GM23338 (cell line): ENCODE measurements at regions not wholly inside any gene's neighbourhood (a gene's known extent, or its start where the extent isn't known, plus 50 kb on each side); places are given as distances from the start of the nearest gene placed in this dataset.

Source experiments
- ATAC-seq: fragments of 200-7000 bp; cut with Tn5 transposase; 3 replicates; pipeline ENCODE4 v1.9.1; 2020
- DNase-seq: peaks from one replicate; pipeline ENCODE4 v3.0.0-alpha.2; 2015; ENCODE audit warnings: low spot score
- H2AFZ ChIP-seq: fragments of 200-600 bp; sonication (generic); 2 replicates; pipeline ENCODE4 v1.8.0; 2016; ENCODE audit warnings: antibody characterized with exemption, mild to moderate bottlenecking, moderate library complexity
- H3F3A ChIP-seq: fragments of 200-600 bp; sonication (generic); replicated peaks from 2 replicates; pipeline ENCODE4 v1.8.0; 2017; ENCODE audit warnings: antibody characterized with exemption, mixed run types, low read depth
- H3K27ac ChIP-seq: fragments of 200-600 bp; sonication (generic); 2 replicates; pipeline ENCODE4 v1.6.1; 2016; ENCODE audit warnings: low read depth
- H3K27me3 ChIP-seq: fragments of 200-600 bp; sonication (generic); 2 replicates; pipeline ENCODE4 v1.8.0; 2016; ENCODE audit warnings: mild to moderate bottlenecking, mixed run types, moderate library complexity; ENCODE audit not compliant: insufficient read depth
- H3K36me3 ChIP-seq: fragments of 200-600 bp; sonication (generic); 2 replicates; pipeline ENCODE4 v1.8.0; 2016; ENCODE audit warnings: mild to moderate bottlenecking; ENCODE audit not compliant: insufficient read depth
- H3K4me1 ChIP-seq: fragments of 200-600 bp; sonication (generic); 2 replicates; pipeline ENCODE4 v1.8.0; 2016; ENCODE audit warnings: mild to moderate bottlenecking, moderate library complexity; ENCODE audit not compliant: insufficient read depth
- H3K4me2 ChIP-seq: fragments of 200-600 bp; sonication (generic); 2 replicates; pipeline ENCODE4 v1.7.1; 2017; ENCODE audit warnings: mixed run types
- H3K4me3 ChIP-seq: fragments of 200-600 bp; sonication (generic); 2 replicates; pipeline ENCODE4 v1.6.1; 2016; ENCODE audit warnings: mixed run types
- H3K79me2 ChIP-seq: fragments of 200-600 bp; sonication (generic); replicated peaks from 2 replicates; pipeline ENCODE4 v1.8.0; 2017; ENCODE audit warnings: mild to moderate bottlenecking; ENCODE audit not compliant: insufficient read depth
- H3K9me2 ChIP-seq: fragments of 200-600 bp; sonication (generic); 2 replicates; pipeline ENCODE4 v1.8.0; 2017; ENCODE audit not compliant: insufficient read depth
- H4K20me1 ChIP-seq: fragments of 200-600 bp; sonication (generic); replicated peaks from 2 replicates; pipeline ENCODE4 v1.8.0; 2017; ENCODE audit warnings: mild to moderate bottlenecking; ENCODE audit not compliant: insufficient read depth
- H3K27ac Mint-ChIP-seq: 2 replicates; pipeline ENCODE4 v1.8.0; 2020; ENCODE audit warnings: inconsistent platforms, mild to moderate bottlenecking, moderate library complexity, mixed read lengths
- H3K27me3 Mint-ChIP-seq: 3 replicates; pipeline ENCODE4 v1.8.0; 2022; ENCODE audit warnings: low read depth, mild to moderate bottlenecking, moderate library complexity, mixed read lengths, inconsistent platforms; ENCODE audit not compliant: insufficient read depth, poor library complexity
- H3K36me3 Mint-ChIP-seq: 3 replicates; pipeline ENCODE4 v1.8.0; 2021; ENCODE audit warnings: low read depth, mild to moderate bottlenecking, inconsistent platforms, moderate library complexity, mixed read lengths
- H3K4me1 Mint-ChIP-seq: 3 replicates; pipeline ENCODE4 v1.8.0; 2020; ENCODE audit warnings: mild to moderate bottlenecking, inconsistent platforms, mixed read lengths
- H3K4me3 Mint-ChIP-seq: 3 replicates; pipeline ENCODE4 v1.8.0; 2021; ENCODE audit warnings: moderate library complexity, mild to moderate bottlenecking, inconsistent platforms, mixed read lengths
- H3K9me3 Mint-ChIP-seq: 3 replicates; pipeline ENCODE4 v1.8.0; 2020; ENCODE audit warnings: moderate library complexity, mild to moderate bottlenecking, inconsistent platforms, mixed read lengths
- CREB1 ChIP-seq: fragments of 250-450 bp; sonication (Bioruptor Pico); IDR thresholded peaks from 2 replicates; pipeline ENCODE4 v1.5.0; 2020; ENCODE audit warnings: low read depth, mild to moderate bottlenecking, moderate library complexity
- EZH2 ChIP-seq: fragments of 200-600 bp; sonication (generic); IDR thresholded peaks from one replicate; pipeline ENCODE4 v1.8.0; 2017; ENCODE audit warnings: antibody characterized with exemption, mild to moderate bottlenecking, low read depth; ENCODE audit not compliant: unreplicated experiment
- EZH2phosphoT487 ChIP-seq: fragments of 200-600 bp; sonication (generic); IDR thresholded peaks from one replicate; pipeline ENCODE4 v1.8.1; 2018; ENCODE audit warnings: antibody characterized with exemption; ENCODE audit not compliant: unreplicated experiment
- JUNB ChIP-seq: IDR thresholded peaks from one replicate; pipeline ENCODE4 v1.6.1; 2016; ENCODE audit warnings: antibody characterized with exemption; ENCODE audit not compliant: unreplicated experiment
- NANOG ChIP-seq: IDR thresholded peaks from 2 replicates; pipeline ENCODE4 v1.6.1; 2016; ENCODE audit warnings: antibody characterized with exemption, borderline replicate concordance
- POLR2AphosphoS5 ChIP-seq: IDR thresholded peaks from 2 replicates; pipeline ENCODE4 v1.6.1; 2016; ENCODE audit warnings: antibody characterized with exemption, low read depth
- STAT1 ChIP-seq: IDR thresholded peaks from one replicate; pipeline ENCODE4 v1.6.1; 2016; ENCODE audit warnings: antibody characterized with exemption; ENCODE audit not compliant: unreplicated experiment
- ZNF114 ChIP-seq: fragments of 250-450 bp; sonication (Bioruptor Pico); IDR thresholded peaks from 2 replicates; pipeline ENCODE4 v1.5.0; 2020; ENCODE audit warnings: mild to moderate bottlenecking, moderate library complexity
- ZNF331 ChIP-seq: fragments of 250-450 bp; sonication (Bioruptor Pico); IDR thresholded peaks from 2 replicates; pipeline ENCODE4 v1.5.0; 2020; ENCODE audit warnings: low read depth, mild to moderate bottlenecking, moderate library complexity
- TF ChIP-seq, protein P1 (sequence below): IDR thresholded peaks from 2 replicates; pipeline ENCODE4 v1.6.1; 2016; ENCODE audit warnings: antibody characterized with exemption
- TF ChIP-seq, protein P2 (sequence below), 2 experiments: fragments of 200-600 bp in 1 of 2; sonication (generic) in 1 of 2; conservative IDR thresholded peaks; 2 replicates each; pipeline versions ENCODE4 v1.5.1 to v1.6.1; 2016 to 2017; ENCODE audit warnings: antibody characterized with exemption in 2 of 2, low read depth in 2 of 2, mild to moderate bottlenecking in 2 of 2, moderate library complexity in 1 of 2
- TF ChIP-seq, protein P3 (sequence below): fragments of 250-450 bp; sonication (Bioruptor Pico); IDR thresholded peaks from 2 replicates; pipeline ENCODE4 v1.5.0; 2020; ENCODE audit warnings: mild to moderate bottlenecking, moderate library complexity
- TF ChIP-seq, protein P4 (sequence below): IDR thresholded peaks from one replicate; pipeline ENCODE4 v1.6.1; 2018; ENCODE audit warnings: antibody characterized with exemption; ENCODE audit not compliant: unreplicated experiment

DNA sequence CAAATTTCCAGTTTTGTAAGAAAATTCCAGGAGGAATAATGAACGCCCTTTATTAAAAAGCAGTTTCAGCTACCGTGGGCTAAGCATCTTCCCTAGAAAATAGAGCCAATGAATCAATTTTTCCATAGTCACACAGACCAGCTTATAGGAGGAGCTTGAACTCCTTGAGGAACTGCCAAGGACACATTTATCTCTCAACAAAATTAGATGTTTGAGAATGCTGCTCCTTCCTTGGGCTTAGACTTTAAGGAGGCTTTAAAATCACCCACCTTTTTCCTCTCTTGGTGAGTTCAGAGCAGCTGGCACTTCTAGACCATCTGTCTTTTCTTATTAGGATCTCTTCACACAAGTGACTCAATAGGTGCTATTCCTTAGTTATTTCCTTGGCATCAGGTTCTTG, 588.0 kb downstream of the SQOR start:
- no peak for DNase-seq
- Histone ChIP-seq H3K79me2 (no peaks in the 10 kb centered on the region), H3K4me3 (no peak overlapping the region), H3K4me1 (no peaks in the 10 kb centered on the region), H3K27ac (no peak overlapping the region), H4K20me1 (no peaks in the 10 kb centered on the region), H3K36me3 (no peaks in the 10 kb centered on the region), H2AFZ (no peak overlapping the region), H3K4me2 (no peak overlapping the region), H3K27me3 (no peaks in the 10 kb centered on the region), H3K9me2 (no peaks in the 10 kb centered on the region), H3F3A (no peaks in the 10 kb centered on the region)
- no peak for TF ChIP-seq ZNF114 (CRISPR knock-in tag)
- TF ChIP-seq, protein P1, sequence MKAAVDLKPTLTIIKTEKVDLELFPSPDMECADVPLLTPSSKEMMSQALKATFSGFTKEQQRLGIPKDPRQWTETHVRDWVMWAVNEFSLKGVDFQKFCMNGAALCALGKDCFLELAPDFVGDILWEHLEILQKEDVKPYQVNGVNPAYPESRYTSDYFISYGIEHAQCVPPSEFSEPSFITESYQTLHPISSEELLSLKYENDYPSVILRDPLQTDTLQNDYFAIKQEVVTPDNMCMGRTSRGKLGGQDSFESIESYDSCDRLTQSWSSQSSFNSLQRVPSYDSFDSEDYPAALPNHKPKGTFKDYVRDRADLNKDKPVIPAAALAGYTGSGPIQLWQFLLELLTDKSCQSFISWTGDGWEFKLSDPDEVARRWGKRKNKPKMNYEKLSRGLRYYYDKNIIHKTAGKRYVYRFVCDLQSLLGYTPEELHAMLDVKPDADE, result no peak
- no peak for TF ChIP-seq EZH2
- TF ChIP-seq JUNB, result no peak
- TF ChIP-seq, protein P2, sequence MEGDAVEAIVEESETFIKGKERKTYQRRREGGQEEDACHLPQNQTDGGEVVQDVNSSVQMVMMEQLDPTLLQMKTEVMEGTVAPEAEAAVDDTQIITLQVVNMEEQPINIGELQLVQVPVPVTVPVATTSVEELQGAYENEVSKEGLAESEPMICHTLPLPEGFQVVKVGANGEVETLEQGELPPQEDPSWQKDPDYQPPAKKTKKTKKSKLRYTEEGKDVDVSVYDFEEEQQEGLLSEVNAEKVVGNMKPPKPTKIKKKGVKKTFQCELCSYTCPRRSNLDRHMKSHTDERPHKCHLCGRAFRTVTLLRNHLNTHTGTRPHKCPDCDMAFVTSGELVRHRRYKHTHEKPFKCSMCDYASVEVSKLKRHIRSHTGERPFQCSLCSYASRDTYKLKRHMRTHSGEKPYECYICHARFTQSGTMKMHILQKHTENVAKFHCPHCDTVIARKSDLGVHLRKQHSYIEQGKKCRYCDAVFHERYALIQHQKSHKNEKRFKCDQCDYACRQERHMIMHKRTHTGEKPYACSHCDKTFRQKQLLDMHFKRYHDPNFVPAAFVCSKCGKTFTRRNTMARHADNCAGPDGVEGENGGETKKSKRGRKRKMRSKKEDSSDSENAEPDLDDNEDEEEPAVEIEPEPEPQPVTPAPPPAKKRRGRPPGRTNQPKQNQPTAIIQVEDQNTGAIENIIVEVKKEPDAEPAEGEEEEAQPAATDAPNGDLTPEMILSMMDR (conservative IDR thresholded peaks at IDR 0.05; ENCODE audit: low read depth in 2 of 2), result no peak
- no peak for TF ChIP-seq POLR2AphosphoS5
- TF ChIP-seq, protein P3, sequence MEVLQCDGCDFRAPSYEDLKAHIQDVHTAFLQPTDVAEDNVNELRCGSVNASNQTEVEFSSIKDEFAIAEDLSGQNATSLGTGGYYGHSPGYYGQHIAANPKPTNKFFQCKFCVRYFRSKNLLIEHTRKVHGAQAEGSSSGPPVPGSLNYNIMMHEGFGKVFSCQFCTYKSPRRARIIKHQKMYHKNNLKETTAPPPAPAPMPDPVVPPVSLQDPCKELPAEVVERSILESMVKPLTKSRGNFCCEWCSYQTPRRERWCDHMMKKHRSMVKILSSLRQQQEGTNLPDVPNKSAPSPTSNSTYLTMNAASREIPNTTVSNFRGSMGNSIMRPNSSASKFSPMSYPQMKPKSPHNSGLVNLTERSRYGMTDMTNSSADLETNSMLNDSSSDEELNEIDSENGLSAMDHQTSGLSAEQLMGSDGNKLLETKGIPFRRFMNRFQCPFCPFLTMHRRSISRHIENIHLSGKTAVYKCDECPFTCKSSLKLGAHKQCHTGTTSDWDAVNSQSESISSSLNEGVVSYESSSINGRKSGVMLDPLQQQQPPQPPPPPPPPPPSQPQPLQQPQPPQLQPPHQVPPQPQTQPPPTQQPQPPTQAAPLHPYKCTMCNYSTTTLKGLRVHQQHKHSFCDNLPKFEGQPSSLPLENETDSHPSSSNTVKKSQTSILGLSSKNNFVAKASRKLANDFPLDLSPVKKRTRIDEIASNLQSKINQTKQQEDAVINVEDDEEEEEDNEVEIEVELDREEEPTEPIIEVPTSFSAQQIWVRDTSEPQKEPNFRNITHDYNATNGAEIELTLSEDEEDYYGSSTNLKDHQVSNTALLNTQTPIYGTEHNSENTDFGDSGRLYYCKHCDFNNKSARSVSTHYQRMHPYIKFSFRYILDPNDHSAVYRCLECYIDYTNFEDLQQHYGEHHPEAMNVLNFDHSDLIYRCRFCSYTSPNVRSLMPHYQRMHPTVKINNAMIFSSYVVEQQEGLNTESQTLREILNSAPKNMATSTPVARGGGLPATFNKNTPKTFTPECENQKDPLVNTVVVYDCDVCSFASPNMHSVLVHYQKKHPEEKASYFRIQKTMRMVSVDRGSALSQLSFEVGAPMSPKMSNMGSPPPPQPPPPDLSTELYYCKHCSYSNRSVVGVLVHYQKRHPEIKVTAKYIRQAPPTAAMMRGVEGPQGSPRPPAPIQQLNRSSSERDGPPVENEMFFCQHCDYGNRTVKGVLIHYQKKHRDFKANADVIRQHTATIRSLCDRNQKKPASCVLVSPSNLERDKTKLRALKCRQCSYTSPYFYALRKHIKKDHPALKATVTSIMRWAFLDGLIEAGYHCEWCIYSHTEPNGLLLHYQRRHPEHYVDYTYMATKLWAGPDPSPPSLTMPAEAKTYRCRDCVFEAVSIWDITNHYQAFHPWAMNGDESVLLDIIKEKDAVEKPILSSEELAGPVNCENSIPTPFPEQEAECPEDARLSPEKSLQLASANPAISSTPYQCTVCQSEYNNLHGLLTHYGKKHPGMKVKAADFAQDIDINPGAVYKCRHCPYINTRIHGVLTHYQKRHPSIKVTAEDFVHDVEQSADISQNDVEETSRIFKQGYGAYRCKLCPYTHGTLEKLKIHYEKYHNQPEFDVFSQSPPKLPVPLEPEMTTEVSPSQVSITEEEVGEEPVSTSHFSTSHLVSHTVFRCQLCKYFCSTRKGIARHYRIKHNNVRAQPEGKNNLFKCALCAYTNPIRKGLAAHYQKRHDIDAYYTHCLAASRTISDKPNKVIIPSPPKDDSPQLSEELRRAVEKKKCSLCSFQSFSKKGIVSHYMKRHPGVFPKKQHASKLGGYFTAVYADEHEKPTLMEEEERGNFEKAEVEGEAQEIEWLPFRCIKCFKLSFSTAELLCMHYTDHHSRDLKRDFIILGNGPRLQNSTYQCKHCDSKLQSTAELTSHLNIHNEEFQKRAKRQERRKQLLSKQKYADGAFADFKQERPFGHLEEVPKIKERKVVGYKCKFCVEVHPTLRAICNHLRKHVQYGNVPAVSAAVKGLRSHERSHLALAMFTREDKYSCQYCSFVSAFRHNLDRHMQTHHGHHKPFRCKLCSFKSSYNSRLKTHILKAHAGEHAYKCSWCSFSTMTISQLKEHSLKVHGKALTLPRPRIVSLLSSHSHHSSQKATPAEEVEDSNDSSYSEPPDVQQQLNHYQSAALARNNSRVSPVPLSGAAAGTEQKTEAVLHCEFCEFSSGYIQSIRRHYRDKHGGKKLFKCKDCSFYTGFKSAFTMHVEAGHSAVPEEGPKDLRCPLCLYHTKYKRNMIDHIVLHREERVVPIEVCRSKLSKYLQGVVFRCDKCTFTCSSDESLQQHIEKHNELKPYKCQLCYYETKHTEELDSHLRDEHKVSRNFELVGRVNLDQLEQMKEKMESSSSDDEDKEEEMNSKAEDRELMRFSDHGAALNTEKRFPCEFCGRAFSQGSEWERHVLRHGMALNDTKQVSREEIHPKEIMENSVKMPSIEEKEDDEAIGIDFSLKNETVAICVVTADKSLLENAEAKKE (CRISPR knock-in tag), result no peak
- no peak for TF ChIP-seq EZH2phosphoT487
- no peak for TF ChIP-seq NANOG
- no peak for TF ChIP-seq CREB1 (CRISPR knock-in tag)
- TF ChIP-seq ZNF331 (CRISPR knock-in tag), result no peak
- TF ChIP-seq STAT1, result no peak
- TF ChIP-seq, protein P4, sequence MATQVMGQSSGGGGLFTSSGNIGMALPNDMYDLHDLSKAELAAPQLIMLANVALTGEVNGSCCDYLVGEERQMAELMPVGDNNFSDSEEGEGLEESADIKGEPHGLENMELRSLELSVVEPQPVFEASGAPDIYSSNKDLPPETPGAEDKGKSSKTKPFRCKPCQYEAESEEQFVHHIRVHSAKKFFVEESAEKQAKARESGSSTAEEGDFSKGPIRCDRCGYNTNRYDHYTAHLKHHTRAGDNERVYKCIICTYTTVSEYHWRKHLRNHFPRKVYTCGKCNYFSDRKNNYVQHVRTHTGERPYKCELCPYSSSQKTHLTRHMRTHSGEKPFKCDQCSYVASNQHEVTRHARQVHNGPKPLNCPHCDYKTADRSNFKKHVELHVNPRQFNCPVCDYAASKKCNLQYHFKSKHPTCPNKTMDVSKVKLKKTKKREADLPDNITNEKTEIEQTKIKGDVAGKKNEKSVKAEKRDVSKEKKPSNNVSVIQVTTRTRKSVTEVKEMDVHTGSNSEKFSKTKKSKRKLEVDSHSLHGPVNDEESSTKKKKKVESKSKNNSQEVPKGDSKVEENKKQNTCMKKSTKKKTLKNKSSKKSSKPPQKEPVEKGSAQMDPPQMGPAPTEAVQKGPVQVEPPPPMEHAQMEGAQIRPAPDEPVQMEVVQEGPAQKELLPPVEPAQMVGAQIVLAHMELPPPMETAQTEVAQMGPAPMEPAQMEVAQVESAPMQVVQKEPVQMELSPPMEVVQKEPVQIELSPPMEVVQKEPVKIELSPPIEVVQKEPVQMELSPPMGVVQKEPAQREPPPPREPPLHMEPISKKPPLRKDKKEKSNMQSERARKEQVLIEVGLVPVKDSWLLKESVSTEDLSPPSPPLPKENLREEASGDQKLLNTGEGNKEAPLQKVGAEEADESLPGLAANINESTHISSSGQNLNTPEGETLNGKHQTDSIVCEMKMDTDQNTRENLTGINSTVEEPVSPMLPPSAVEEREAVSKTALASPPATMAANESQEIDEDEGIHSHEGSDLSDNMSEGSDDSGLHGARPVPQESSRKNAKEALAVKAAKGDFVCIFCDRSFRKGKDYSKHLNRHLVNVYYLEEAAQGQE, result no peak
- H3K4me3 Mint-ChIP-seq, result no peak overlapping the region
- no peak for ATAC-seq
- peaks cover 2% of the 10 kb centered on the region; the same call in 2 of the 3 replicates for H3K36me3 Mint-ChIP-seq
- no peak overlapping the region for H3K27ac Mint-ChIP-seq
- H3K27me3 Mint-ChIP-seq, result no peaks in the 10 kb centered on the region
- peaks cover 84% of the 10 kb centered on the region for H3K9me3 Mint-ChIP-seq
- H3K4me1 Mint-ChIP-seq, result no peaks in the 10 kb centered on the region
